ENCODE measurements at regions not wholly inside any gene's neighbourhood (a gene's known extent, or its start where the extent isn't known, plus 50 kb on each side); places are given as distances from the start of the nearest gene placed in this dataset.

- no peak for TF ChIP-seq POLR2A (IDR thresholded peaks at IDR 0.05; ENCODE audit: low read depth, low read length)
- no peak for TF ChIP-seq POLR2AphosphoS5 (IDR thresholded peaks at IDR 0.05; ENCODE audit: low read depth, low read length)
These were observed 166.9 kb upstream of the ROBO2 start for GRCh38 chr3:76872999-76873398.

All from GM12892 (cell line).